ENCODE measurements at regions not wholly inside any gene's neighbourhood (a gene's known extent, or its start where the extent isn't known, plus 50 kb on each side); places are given as distances from the start of the nearest gene placed in this dataset.

- TF ChIP-seq CTCF (conservative IDR thresholded peaks at IDR 0.05; ENCODE audit: low read depth, low read length) (no peak), FOS (IDR thresholded peaks at IDR 0.05; ENCODE audit: low read depth, low read length) (no peak), RFX5 (IDR thresholded peaks at IDR 0.05; ENCODE audit: low read depth, low read length) (no peak), USF2 (IDR thresholded peaks at IDR 0.05; ENCODE audit: low read depth, low read length) (no peak), CEBPB (IDR thresholded peaks at IDR 0.05; ENCODE audit: low read depth, low read length) (no peak), ELK1 (IDR thresholded peaks at IDR 0.05; ENCODE audit: borderline replicate concordance, low read depth, low read length) (no peak), RAD21 (IDR thresholded peaks at IDR 0.05; ENCODE audit: low read length) (no peak), RCOR1 (IDR thresholded peaks at IDR 0.05; ENCODE audit: insufficient replicate concordance, low read length) (no peak), POLR2A (IDR thresholded peaks at IDR 0.05; ENCODE audit: low read depth, low read length) (no peak), MXI1 (IDR thresholded peaks at IDR 0.05; ENCODE audit: borderline replicate concordance, low read depth, low read length) (no peak), MAFK (IDR thresholded peaks at IDR 0.05; ENCODE audit: low read depth, low read length) (no peak)
Observed at GRCh38 chr7:23898619-23899018, 188.6 kb downstream of the STK31 start.

All from IMR-90 (cell line).